ENCODE measurements at regions not wholly inside any gene's neighbourhood (a gene's known extent, or its start where the extent isn't known, plus 50 kb on each side); places are given as distances from the start of the nearest gene placed in this dataset.

DNA sequence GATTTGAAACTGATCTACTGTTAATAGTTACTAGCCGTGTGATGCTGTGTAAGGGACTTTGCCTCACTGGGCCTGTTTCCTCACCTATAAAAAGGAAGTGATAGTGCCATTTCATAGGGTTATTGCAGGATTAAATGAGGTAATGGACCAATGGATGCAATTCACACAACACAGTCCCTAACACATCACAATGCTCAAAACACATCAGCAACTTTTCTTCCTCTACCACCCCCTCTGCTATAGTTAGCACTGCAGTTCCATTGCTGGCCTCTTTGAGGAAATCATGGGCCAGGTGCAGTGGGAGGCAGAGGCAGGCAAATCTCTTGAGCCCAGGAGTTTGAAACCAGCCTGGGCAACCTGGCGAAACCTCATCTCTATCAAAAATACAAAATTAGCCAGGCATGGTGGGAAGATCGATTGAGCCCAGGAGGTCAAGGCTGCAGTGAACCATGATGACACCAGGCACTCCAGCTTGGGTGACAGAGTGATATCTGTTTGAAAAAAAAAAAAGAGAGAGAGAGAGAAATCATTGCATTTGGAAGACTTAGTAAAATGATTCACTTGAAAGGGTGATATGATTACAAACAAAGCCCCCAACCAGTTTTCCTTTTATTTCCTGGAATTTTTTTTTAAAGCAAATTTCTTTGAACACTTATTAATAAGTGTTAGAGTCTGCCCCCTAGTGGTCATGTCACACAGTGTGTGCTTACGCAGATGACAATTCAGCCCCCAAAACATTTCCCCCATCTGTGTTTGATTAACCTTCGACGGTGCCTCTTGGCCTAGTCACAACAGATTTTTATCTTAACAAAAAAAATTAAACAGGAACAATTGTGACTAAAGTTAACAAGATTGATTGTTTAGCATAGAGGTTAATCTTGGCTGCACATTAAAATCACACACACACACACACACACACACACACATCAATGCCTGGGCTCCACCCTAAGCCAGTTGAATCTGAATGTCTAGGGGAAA, 88.6 kb upstream of the BCL11A start:
- Mint-ChIP-seq H3K4me1 (peaks cover 15% of the 10 kb centered on the region), H3K9me3 (no peaks in the 10 kb centered on the region), H3K27ac (no peak overlapping the region), H3K36me3 (no peaks in the 10 kb centered on the region), H3K27me3 (ENCODE audit: low read depth) (peaks cover 2% of the 10 kb centered on the region), H3K4me3 (no peak overlapping the region)
- no peak for DNase-seq (ENCODE audit: low spot score in 2 of 2, unreplicated experiment in 2 of 2)
- TF ChIP-seq, protein P1, sequence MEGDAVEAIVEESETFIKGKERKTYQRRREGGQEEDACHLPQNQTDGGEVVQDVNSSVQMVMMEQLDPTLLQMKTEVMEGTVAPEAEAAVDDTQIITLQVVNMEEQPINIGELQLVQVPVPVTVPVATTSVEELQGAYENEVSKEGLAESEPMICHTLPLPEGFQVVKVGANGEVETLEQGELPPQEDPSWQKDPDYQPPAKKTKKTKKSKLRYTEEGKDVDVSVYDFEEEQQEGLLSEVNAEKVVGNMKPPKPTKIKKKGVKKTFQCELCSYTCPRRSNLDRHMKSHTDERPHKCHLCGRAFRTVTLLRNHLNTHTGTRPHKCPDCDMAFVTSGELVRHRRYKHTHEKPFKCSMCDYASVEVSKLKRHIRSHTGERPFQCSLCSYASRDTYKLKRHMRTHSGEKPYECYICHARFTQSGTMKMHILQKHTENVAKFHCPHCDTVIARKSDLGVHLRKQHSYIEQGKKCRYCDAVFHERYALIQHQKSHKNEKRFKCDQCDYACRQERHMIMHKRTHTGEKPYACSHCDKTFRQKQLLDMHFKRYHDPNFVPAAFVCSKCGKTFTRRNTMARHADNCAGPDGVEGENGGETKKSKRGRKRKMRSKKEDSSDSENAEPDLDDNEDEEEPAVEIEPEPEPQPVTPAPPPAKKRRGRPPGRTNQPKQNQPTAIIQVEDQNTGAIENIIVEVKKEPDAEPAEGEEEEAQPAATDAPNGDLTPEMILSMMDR (IDR thresholded peaks at IDR 0.05; ENCODE audit: unreplicated experiment), result peak; percentile 93

DNA sequence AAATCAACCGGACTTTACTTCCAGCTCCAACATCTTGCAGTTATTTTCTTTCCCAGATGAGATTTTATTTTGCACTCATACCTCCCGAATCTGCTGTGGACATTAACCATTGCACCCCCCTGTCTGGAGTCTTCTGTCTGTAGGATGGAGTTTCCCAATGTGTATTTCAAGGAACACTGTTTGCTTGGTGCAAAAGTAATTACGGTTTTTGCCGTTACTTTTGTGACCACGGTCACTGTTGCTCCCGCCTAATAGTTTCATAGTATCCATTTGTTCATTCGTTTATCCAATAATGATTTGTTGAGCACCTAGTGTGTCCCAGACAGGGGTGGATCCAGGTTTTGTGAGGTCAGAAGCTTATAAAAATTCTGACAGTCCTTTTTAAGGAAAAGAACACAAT, 90.3 kb upstream of the BCL11A start:
- Mint-ChIP-seq H3K4me3 (no peak overlapping the region), H3K9me3 (no peaks in the 10 kb centered on the region), H3K27me3 (ENCODE audit: low read depth) (peaks cover 2% of the 10 kb centered on the region), H3K4me1 (peaks cover 29% of the 10 kb centered on the region), H3K27ac (no peak overlapping the region), H3K36me3 (no peaks in the 10 kb centered on the region)
- DNase-seq (ENCODE audit: low spot score in 2 of 2, unreplicated experiment in 2 of 2), result no peak
- TF ChIP-seq, protein P1 (IDR thresholded peaks at IDR 0.05; ENCODE audit: unreplicated experiment), result no peak

GRCh38 chr2:60644951-60645350, 91.5 kb upstream of the BCL11A start:
- Mint-ChIP-seq H3K4me1 (peaks cover 30% of the 10 kb centered on the region), H3K27ac (no peak overlapping the region), H3K4me3 (no peak overlapping the region), H3K9me3 (no peaks in the 10 kb centered on the region), H3K27me3 (ENCODE audit: low read depth) (peaks cover 2% of the 10 kb centered on the region), H3K36me3 (no peaks in the 10 kb centered on the region)
- TF ChIP-seq, protein P1 (IDR thresholded peaks at IDR 0.05; ENCODE audit: unreplicated experiment), result no peak
- no peak for DNase-seq (ENCODE audit: low spot score in 2 of 2, unreplicated experiment in 2 of 2)

- peaks cover 21% of the 10 kb centered on the region for H3K4me1 Mint-ChIP-seq
- DNase-seq (ENCODE audit: low spot score in 2 of 2, unreplicated experiment in 2 of 2), result no peak
- H3K27ac Mint-ChIP-seq, result peak overlapping the region; percentile 41
- no peak overlapping the region for H3K4me3 Mint-ChIP-seq
- H3K9me3 Mint-ChIP-seq, result no peaks in the 10 kb centered on the region
- H3K36me3 Mint-ChIP-seq, result no peaks in the 10 kb centered on the region
- TF ChIP-seq, protein P1 (IDR thresholded peaks at IDR 0.05; ENCODE audit: unreplicated experiment), result no peak
- H3K27me3 Mint-ChIP-seq (ENCODE audit: low read depth), result peaks cover 8% of the 10 kb centered on the region
These were observed 94.7 kb upstream of the BCL11A start for GRCh38 chr2:60648191-60648590.

DNA sequence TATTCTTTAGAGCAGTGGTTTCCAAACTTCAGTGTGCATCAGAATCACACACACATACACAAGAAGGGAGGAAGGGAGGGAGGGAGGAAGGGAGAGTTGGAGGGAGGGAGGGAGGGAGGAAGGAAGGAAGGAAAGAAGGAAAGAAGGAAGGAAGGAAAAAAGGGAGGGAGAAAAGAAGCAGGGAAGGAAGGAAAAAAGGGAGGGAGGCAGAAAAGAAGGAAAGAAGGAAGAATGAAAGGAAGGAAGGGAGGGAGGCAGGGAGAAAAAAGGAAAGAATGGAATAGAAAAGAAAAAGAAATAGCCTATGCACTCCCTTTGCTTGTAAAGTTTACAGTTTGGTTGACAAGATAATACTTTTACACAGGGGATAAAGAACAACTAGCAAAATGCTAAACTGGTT, 96.3 kb upstream of the BCL11A start:
- no peak for DNase-seq (ENCODE audit: low spot score in 2 of 2, unreplicated experiment in 2 of 2)
- H3K4me3 Mint-ChIP-seq, result no peak overlapping the region
- peaks cover 15% of the 10 kb centered on the region for H3K4me1 Mint-ChIP-seq
- no peak overlapping the region for H3K27ac Mint-ChIP-seq
- H3K36me3 Mint-ChIP-seq, result no peaks in the 10 kb centered on the region
- no peaks in the 10 kb centered on the region for H3K9me3 Mint-ChIP-seq
- TF ChIP-seq, protein P1 (IDR thresholded peaks at IDR 0.05; ENCODE audit: unreplicated experiment), result no peak
- H3K27me3 Mint-ChIP-seq (ENCODE audit: low read depth), result peaks cover 14% of the 10 kb centered on the region
